SK-N-MC (cell line): ENCODE measurements at regions not wholly inside any gene's neighbourhood (a gene's known extent, or its start where the extent isn't known, plus 50 kb on each side); places are given as distances from the start of the nearest gene placed in this dataset.

Experiments
- EZH2 ChIP-seq: fragments of 200-600 bp; sonication (generic); IDR thresholded peaks from one replicate; pipeline ENCODE4 v1.6.1; 2017; ENCODE audit warnings: antibody characterized with exemption
- FOXP2 ChIP-seq: optimal IDR thresholded peaks from 2 replicates; pipeline ENCODE3; 2011; ENCODE audit warnings: mild to moderate bottlenecking, moderate library complexity; ENCODE audit not compliant: insufficient read depth; ENCODE audit errors: extremely low read length, control extremely low read depth
- POLR2AphosphoS5 ChIP-seq: IDR thresholded peaks from 2 replicates; pipeline ENCODE4 v1.6.1; 2012; ENCODE audit warnings: mild to moderate bottlenecking, low read depth, low read length, borderline replicate concordance

- TF ChIP-seq EZH2 (no peak), POLR2AphosphoS5 (no peak), FOXP2 (no peak)
Measured at GRCh38 chr15:77859491-77860060, 217.9 kb downstream of the TBC1D2B start.
